H1 (cell line): ENCODE measurements at regions not wholly inside any gene's neighbourhood (a gene's known extent, or its start where the extent isn't known, plus 50 kb on each side); places are given as distances from the start of the nearest gene placed in this dataset.
A peak's percentile ranks its signal among the peaks of the same experiment; 100 is the strongest.

ENCODE experiments used
- CTCF ChIA-PET: fragments of 300-600 bp; sonication (Branson Sonifier 250); formaldehyde crosslinking; loops from one replicate; lab custom pipeline; 2021; ENCODE audit not compliant: partially characterized antibody; lab: Charles Lee
- POLR2A ChIA-PET: fragments of 300-600 bp; sonication (Branson Sonifier 250); formaldehyde crosslinking; loops from one replicate; lab custom pipeline; 2021; ENCODE audit warnings: inconsistent platforms; ENCODE audit not compliant: partially characterized antibody; lab: Charles Lee
- DNase-seq, 2 experiments: peaks; one replicate each; pipeline versions ENCODE4 v3.0.0 to v3.0.0-alpha.2; 2010 to 2022; ENCODE audit warnings: low spot score in 2 of 2, low read depth in 1 of 2, mixed read lengths in 1 of 2
- FAIRE-seq: peaks from 2 replicates; lab custom pipeline; 2011; peaks lifted over from hg19 to GRCh38; lab: Jason Lieb, UNC
- H2AFZ ChIP-seq: 2 replicates; pipeline ENCODE4 v1.8.1; 2012; ENCODE audit warnings: low read length, inconsistent platforms
- H2AK5ac ChIP-seq: 2 replicates; pipeline ENCODE4 v1.6.1; 2013; ENCODE audit warnings: low read depth, low read length
- H2BK120ac ChIP-seq: replicated peaks from 2 replicates; pipeline ENCODE3; 2013; ENCODE audit warnings: low read depth, low read length, inconsistent platforms
- H2BK12ac ChIP-seq: 2 replicates; pipeline ENCODE4 v1.6.1; 2013; ENCODE audit warnings: low read depth, low read length
- H2BK15ac ChIP-seq: 2 replicates; pipeline ENCODE4 v1.6.1; 2013; ENCODE audit warnings: low read length
- H2BK20ac ChIP-seq: 2 replicates; pipeline ENCODE4 v1.6.1; 2013; ENCODE audit warnings: low read length
- H2BK5ac ChIP-seq: 2 replicates; pipeline ENCODE4 v1.6.1; 2013; ENCODE audit warnings: low read depth, low read length
- H3K14ac ChIP-seq: 2 replicates; pipeline ENCODE4 v1.6.1; 2013; ENCODE audit warnings: inconsistent platforms; ENCODE audit not compliant: insufficient read length
- H3K18ac ChIP-seq: 2 replicates; pipeline ENCODE4 v1.6.1; 2013; ENCODE audit warnings: low read length; ENCODE audit errors: extremely low read depth
- H3K23ac ChIP-seq: 2 replicates; pipeline ENCODE4 v1.6.1; 2013; ENCODE audit warnings: inconsistent platforms; ENCODE audit not compliant: insufficient read length
- H3K23me2 ChIP-seq: 2 replicates; pipeline ENCODE4 v1.6.1; 2013; ENCODE audit warnings: low read depth, low read length
- H3K27ac ChIP-seq: 2 replicates; pipeline ENCODE4 v1.6.1; 2011; ENCODE audit warnings: low read depth, low read length, inconsistent platforms
- H3K27me3 ChIP-seq, 4 experiments: replicated peaks in 1 of 4; 1 replicate in 1 of 4; 2 replicates in 3 of 4; pipeline versions ENCODE4 v1.6.1 to v1.8.1; 2011 to 2013; ENCODE audit warnings: low read length in 3 of 4, mild to moderate bottlenecking in 3 of 4, inconsistent platforms in 2 of 4, mixed read lengths in 2 of 4, moderate library complexity in 1 of 4; ENCODE audit not compliant: control insufficient read depth in 3 of 4, insufficient read depth in 3 of 4; ENCODE audit errors: extremely low read depth in 1 of 4
- H3K36me3 ChIP-seq, 4 experiments: 2 replicates each; pipeline versions ENCODE4 v1.6.1 to v1.8.1; 2011 to 2013; ENCODE audit warnings: mild to moderate bottlenecking in 4 of 4, low read length in 3 of 4, moderate library complexity in 2 of 4, control low read depth in 1 of 4, inconsistent platforms in 1 of 4; ENCODE audit not compliant: insufficient read depth in 4 of 4, control insufficient read depth in 2 of 4
- H3K4ac ChIP-seq: replicated peaks from 2 replicates; pipeline ENCODE3; 2013; ENCODE audit warnings: low read length, low read depth, mixed read lengths, inconsistent platforms; ENCODE audit not compliant: insufficient read length
- H3K4me1 ChIP-seq, 4 experiments: replicated peaks in 1 of 4; 1 replicate in 1 of 4; 2 replicates in 3 of 4; pipeline versions ENCODE4 v1.6.1 to v1.8.1; 2011 to 2013; ENCODE audit warnings: low read length in 3 of 4, inconsistent platforms in 2 of 4, mixed read lengths in 1 of 4; ENCODE audit not compliant: insufficient read depth in 4 of 4, control insufficient read depth in 3 of 4
- H3K4me2 ChIP-seq, 2 experiments: 2 replicates each; pipeline versions ENCODE4 v1.6.1 to v1.8.1; 2011 to 2013; ENCODE audit warnings: low read depth in 2 of 2, low read length in 2 of 2, control low read depth in 1 of 2, inconsistent platforms in 1 of 2, mild to moderate bottlenecking in 1 of 2; ENCODE audit not compliant: insufficient read depth in 1 of 2
- H3K4me3 ChIP-seq, 4 experiments: fragments of 200-600, 300-600 bp in 1 of 4; sonication (generic), shearing (Covaris generic), sonication (Bioruptor Twin) in 1 of 4; 2 replicates each; pipeline versions ENCODE4 v1.5.1 to v1.8.1; 2011 to 2016; ENCODE audit warnings: low read length in 4 of 4, low read depth in 3 of 4, control low read depth in 2 of 4, inconsistent platforms in 2 of 4, mild to moderate bottlenecking in 2 of 4, mixed read lengths in 1 of 4, moderate library complexity in 1 of 4; ENCODE audit not compliant: insufficient read depth in 2 of 4; ENCODE audit errors: extremely low read depth in 1 of 4
- H3K56ac ChIP-seq: replicated peaks from 2 replicates; pipeline ENCODE3; 2013; ENCODE audit warnings: low read depth, mild to moderate bottlenecking, mixed read lengths, low read length, inconsistent platforms; ENCODE audit not compliant: insufficient read length
- H3K79me1 ChIP-seq: 2 replicates; pipeline ENCODE4 v1.6.1; 2013; ENCODE audit warnings: low read depth, low read length, control low read depth
- H3K79me2 ChIP-seq, 2 experiments: 2 replicates each; pipeline versions ENCODE4 v1.6.1 to v1.8.1; 2012 to 2013; ENCODE audit warnings: low read length in 2 of 2, mild to moderate bottlenecking in 2 of 2, inconsistent platforms in 1 of 2; ENCODE audit not compliant: insufficient read depth in 2 of 2, control insufficient read depth in 1 of 2
- H3K9ac ChIP-seq, 4 experiments: replicated peaks in 1 of 4; 1 replicate in 1 of 4; 2 replicates in 3 of 4; pipeline versions ENCODE4 v1.6.1 to v1.8.1; 2011 to 2013; ENCODE audit warnings: low read depth in 3 of 4, low read length in 3 of 4, control low read depth in 2 of 4, mild to moderate bottlenecking in 2 of 4, moderate library complexity in 2 of 4, inconsistent platforms in 1 of 4; ENCODE audit errors: extremely low read depth in 1 of 4
- H3K9me3 ChIP-seq, 2 experiments: 2 replicates each; pipeline versions ENCODE4 v1.6.1 to v1.8.1; 2012 to 2013; ENCODE audit warnings: mild to moderate bottlenecking in 2 of 2, moderate library complexity in 2 of 2, control low read depth in 1 of 2, inconsistent platforms in 1 of 2, low read depth in 1 of 2, low read length in 1 of 2, mixed read lengths in 1 of 2; ENCODE audit not compliant: insufficient read depth in 2 of 2
- H4K20me1 ChIP-seq, 2 experiments: replicated peaks in 1 of 2; 2 replicates each; pipeline versions ENCODE3 to v1.8.1; 2011 to 2013; ENCODE audit warnings: inconsistent platforms in 2 of 2, low read length in 2 of 2, mild to moderate bottlenecking in 1 of 2; ENCODE audit not compliant: insufficient read depth in 2 of 2, control insufficient read depth in 1 of 2
- H4K5ac ChIP-seq: 2 replicates; pipeline ENCODE4 v1.6.1; 2013; ENCODE audit warnings: low read length, low read depth, mixed read lengths, inconsistent platforms; ENCODE audit not compliant: insufficient read length
- H4K8ac ChIP-seq: 2 replicates; pipeline ENCODE4 v1.8.0; 2013; ENCODE audit warnings: mild to moderate bottlenecking, moderate library complexity, low read length, inconsistent platforms; ENCODE audit not compliant: insufficient read depth; ENCODE audit errors: extremely low read depth
- H4K91ac ChIP-seq: replicated peaks from 2 replicates; pipeline ENCODE3; 2013; ENCODE audit warnings: low read length, mixed read lengths, inconsistent platforms; ENCODE audit not compliant: insufficient read length
- EZH2 ChIP-seq: fragments of 200-600 bp; sonication (generic); IDR thresholded peaks from 2 replicates; pipeline ENCODE4 v1.7.1; 2012; ENCODE audit warnings: low read depth, mild to moderate bottlenecking, moderate library complexity, low read length, inconsistent platforms; ENCODE audit not compliant: severe bottlenecking
- POLR2A ChIP-seq, 2 experiments: IDR thresholded peaks; 1 replicate in 1 of 2; 2 replicates in 1 of 2; pipeline ENCODE4 v1.6.1; 2011; ENCODE audit warnings: low read depth in 2 of 2, low read length in 2 of 2, mild to moderate bottlenecking in 2 of 2; ENCODE audit errors: control extremely low read depth in 1 of 2
- WGBS, 2 experiments: shearing (Covaris generic) in 1 of 2; methylation state at CpG; one replicate each; pipeline versions ENCODE4 v1.1.6 to v1.1.7; 2013 to 2015; ENCODE audit warnings: low lambda C conversion rate in 2 of 2, mixed read lengths in 2 of 2, inconsistent platforms in 1 of 2, low coverage in 1 of 2, missing lambda C conversion rate in 1 of 2; ENCODE audit not compliant: insufficient replicate concordance in 2 of 2, insufficient coverage in 1 of 2, insufficient read length in 1 of 2; ENCODE audit errors: extremely low coverage in 1 of 2, missing lambda C conversion rate in 1 of 2; 5-methylcytosine and 5-hydroxymethylcytosine counted together

GRCh38 chr3:106265704-106266103 is 396.9 kb upstream of the CBLB start:
- no peak overlapping the region for H2BK5ac ChIP-seq
- H3K4ac ChIP-seq, result no peak overlapping the region
- no peak overlapping the region for H4K91ac ChIP-seq
- TF ChIP-seq EZH2 (no peak), POLR2A (IDR thresholded peaks at IDR 0.05; ENCODE audit: control extremely low read depth in 1 of 2, low read depth in 2 of 2, low read length in 2 of 2) (no peak)
- no peaks in the 10 kb centered on the region for H3K27me3 ChIP-seq
- H3K4me3 ChIP-seq, result no peak overlapping the region
- H4K5ac ChIP-seq, result no peak overlapping the region
- H3K4me1 ChIP-seq, result no peaks in the 10 kb centered on the region
- FAIRE-seq, result no peak
- no peak overlapping the region for H4K8ac ChIP-seq
- H3K9ac ChIP-seq, result no peak overlapping the region
- no peak overlapping the region for H3K56ac ChIP-seq
- H3K79me2 ChIP-seq, result no peaks in the 10 kb centered on the region
- POLR2A ChIA-PET, result no interaction called here
- no peak overlapping the region for H2BK15ac ChIP-seq
- no peak overlapping the region for H3K14ac ChIP-seq
- H2AFZ ChIP-seq, result 0 out of 2 replicates have a peak overlapping the region, but pooled peaks have one; percentile 77
- no peak overlapping the region for H2BK12ac ChIP-seq
- no peaks in the 10 kb centered on the region for H4K20me1 ChIP-seq
- no peak overlapping the region for H3K4me2 ChIP-seq
- CTCF ChIA-PET, result interaction anchor here (1.2 kb wide), 1 partner anchor 12 kb away, joined by 4 read pairs; no protein-coding TSS in a partner anchor
- H2AK5ac ChIP-seq, result no peak overlapping the region
- 50% methylated on average over 3 of the region's 3 CpGs; no CpG with 5 or more reads in 1 of the 2 experiments for WGBS, 2 experiments
- no peaks in the 10 kb centered on the region for H3K79me1 ChIP-seq
- H3K9me3 ChIP-seq, result no peaks in the 10 kb centered on the region
- H3K23me2 ChIP-seq, result no peaks in the 10 kb centered on the region
- H3K36me3 ChIP-seq, result no peaks in the 10 kb centered on the region
- no peak overlapping the region for H2BK120ac ChIP-seq
- H3K23ac ChIP-seq, result no peak overlapping the region
- no peak for DNase-seq
- H2BK20ac ChIP-seq, result no peak overlapping the region
- H3K18ac ChIP-seq, result no peak overlapping the region
- H3K27ac ChIP-seq, result no peak overlapping the region
